Testis (tissue), 2 donors: ENCODE measurements at regions not wholly inside any gene's neighbourhood (a gene's known extent, or its start where the extent isn't known, plus 50 kb on each side); places are given as distances from the start of the nearest gene placed in this dataset.

Experiments
- DNase-seq: peaks from one replicate; pipeline ENCODE4 v3.0.0-alpha.2; 2019
- H3K27ac ChIP-seq, 2 donors: fragments of 200-600 bp; sonication (generic); one replicate each; pipeline ENCODE4 v1.5.1; 2019
- H3K27me3 ChIP-seq: fragments of 200-600 bp; sonication (generic); one replicate; pipeline ENCODE4 v1.5.1; 2019
- H3K36me3 ChIP-seq: fragments of 200-600 bp; sonication (generic); one replicate; pipeline ENCODE4 v1.5.1; 2017; ENCODE audit warnings: low read depth; ENCODE audit errors: missing control alignments
- H3K4me1 ChIP-seq: fragments of 200-600 bp; sonication (generic); one replicate; pipeline ENCODE4 v1.5.1; 2019
- H3K4me3 ChIP-seq, 2 donors: fragments of 200-600 bp; sonication (generic); one replicate each; pipeline ENCODE4 v1.5.1; 2017 to 2019
- H3K9me3 ChIP-seq: fragments of 200-600 bp; sonication (generic); one replicate; pipeline ENCODE4 v1.5.1; 2017
- POLR2A ChIP-seq: fragments of 450-650 bp; IDR thresholded peaks from one replicate; pipeline ENCODE4 v1.6.1; 2017; ENCODE audit warnings: antibody characterized with exemption, mild to moderate bottlenecking, moderate library complexity
- WGBS, 2 donors: methylation state at CpG; one replicate each; pipeline ENCODE4 v1.1.5; 2018; 5-methylcytosine and 5-hydroxymethylcytosine counted together
- intact Hi-C: fragments of 100-400 bp; cut with DNase I; formaldehyde crosslinking; loops from one replicate; pipeline ENCODE4 v1.15.1; 2023; ENCODE audit warnings: low total_unique reads
- TF ChIP-seq, protein P1 (sequence below), 3 experiments: fragments of 450-650 bp in 2 of 3; fragments of 200-600 bp in 1 of 3; sonication (generic) in 1 of 3; IDR thresholded peaks; one replicate each; pipeline ENCODE4 v1.5.1; 2016 to 2019; ENCODE audit warnings: antibody characterized with exemption in 3 of 3, mild to moderate bottlenecking in 2 of 3, moderate library complexity in 1 of 3

GRCh38 chr3:36032180-36033047 lies 347.9 kb upstream of the STAC start:
- Histone ChIP-seq H3K27me3 (no peaks in the 10 kb centered on the region), H3K36me3 (no peaks in the 10 kb centered on the region), H3K9me3 (no peaks in the 10 kb centered on the region), H3K27ac (no peak overlapping the region), H3K4me1 (no peaks in the 10 kb centered on the region), H3K4me3 (no peak overlapping the region)
- DNase-seq = no peak
- TF ChIP-seq, protein P1, sequence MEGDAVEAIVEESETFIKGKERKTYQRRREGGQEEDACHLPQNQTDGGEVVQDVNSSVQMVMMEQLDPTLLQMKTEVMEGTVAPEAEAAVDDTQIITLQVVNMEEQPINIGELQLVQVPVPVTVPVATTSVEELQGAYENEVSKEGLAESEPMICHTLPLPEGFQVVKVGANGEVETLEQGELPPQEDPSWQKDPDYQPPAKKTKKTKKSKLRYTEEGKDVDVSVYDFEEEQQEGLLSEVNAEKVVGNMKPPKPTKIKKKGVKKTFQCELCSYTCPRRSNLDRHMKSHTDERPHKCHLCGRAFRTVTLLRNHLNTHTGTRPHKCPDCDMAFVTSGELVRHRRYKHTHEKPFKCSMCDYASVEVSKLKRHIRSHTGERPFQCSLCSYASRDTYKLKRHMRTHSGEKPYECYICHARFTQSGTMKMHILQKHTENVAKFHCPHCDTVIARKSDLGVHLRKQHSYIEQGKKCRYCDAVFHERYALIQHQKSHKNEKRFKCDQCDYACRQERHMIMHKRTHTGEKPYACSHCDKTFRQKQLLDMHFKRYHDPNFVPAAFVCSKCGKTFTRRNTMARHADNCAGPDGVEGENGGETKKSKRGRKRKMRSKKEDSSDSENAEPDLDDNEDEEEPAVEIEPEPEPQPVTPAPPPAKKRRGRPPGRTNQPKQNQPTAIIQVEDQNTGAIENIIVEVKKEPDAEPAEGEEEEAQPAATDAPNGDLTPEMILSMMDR (IDR thresholded peaks at IDR 0.05) = no peak
- no peak for TF ChIP-seq POLR2A
- intact Hi-C loops = no loop called here
- WGBS, 2 donors = 81 to 82% methylated on average over 6 of the region's 6 CpGs

- intact Hi-C loops = no loop called here
- TF ChIP-seq, protein P1 (IDR thresholded peaks at IDR 0.05) = no peak
- no peak for TF ChIP-seq POLR2A
- no peak for DNase-seq
Measured at GRCh38 chr3:36058404-36059030, 321.8 kb upstream of the STAC start.

GRCh38 chr3:36060950-36061349 lies 319.4 kb upstream of the STAC start:
- Histone ChIP-seq H3K4me1 (no peaks in the 10 kb centered on the region), H3K4me3 (no peak overlapping the region), H3K9me3 (no peaks in the 10 kb centered on the region), H3K36me3 (no peaks in the 10 kb centered on the region), H3K27me3 (no peaks in the 10 kb centered on the region), H3K27ac (no peak overlapping the region)
- WGBS, 2 donors = 73 to 78% methylated on average over 5 of the region's 5 CpGs
- intact Hi-C loops = no loop called here
- DNase-seq = no peak
- TF ChIP-seq POLR2A = no peak
- TF ChIP-seq, protein P1 (IDR thresholded peaks at IDR 0.05) = no peak

More at GRCh38 chr3:36058404-36059030, 321.8 kb upstream of the STAC start:
- H3K4me3 ChIP-seq = no peak overlapping the region
- no peak overlapping the region for H3K27ac ChIP-seq
- H3K9me3 ChIP-seq = no peaks in the 10 kb centered on the region
- H3K27me3 ChIP-seq = no peaks in the 10 kb centered on the region
- no peaks in the 10 kb centered on the region for H3K4me1 ChIP-seq
- H3K36me3 ChIP-seq = no peaks in the 10 kb centered on the region

GRCh38 chr3:36063992-36064391 lies 316.3 kb upstream of the STAC start:
- TF ChIP-seq, protein P1 (IDR thresholded peaks at IDR 0.05) = no peak
- TF ChIP-seq POLR2A = no peak
- H3K4me1 ChIP-seq = no peaks in the 10 kb centered on the region
- H3K9me3 ChIP-seq = no peaks in the 10 kb centered on the region
- 79 to 95% methylated on average over 2 of the region's 2 CpGs for WGBS, 2 donors
- no peaks in the 10 kb centered on the region for H3K36me3 ChIP-seq
- intact Hi-C loops = no loop called here
- H3K27ac ChIP-seq = no peak overlapping the region
- no peak for DNase-seq
- no peaks in the 10 kb centered on the region for H3K27me3 ChIP-seq
- H3K4me3 ChIP-seq = no peak overlapping the region
